ENCODE measurements at regions not wholly inside any gene's neighbourhood (a gene's known extent, or its start where the extent isn't known, plus 50 kb on each side); places are given as distances from the start of the nearest gene placed in this dataset.

DNA sequence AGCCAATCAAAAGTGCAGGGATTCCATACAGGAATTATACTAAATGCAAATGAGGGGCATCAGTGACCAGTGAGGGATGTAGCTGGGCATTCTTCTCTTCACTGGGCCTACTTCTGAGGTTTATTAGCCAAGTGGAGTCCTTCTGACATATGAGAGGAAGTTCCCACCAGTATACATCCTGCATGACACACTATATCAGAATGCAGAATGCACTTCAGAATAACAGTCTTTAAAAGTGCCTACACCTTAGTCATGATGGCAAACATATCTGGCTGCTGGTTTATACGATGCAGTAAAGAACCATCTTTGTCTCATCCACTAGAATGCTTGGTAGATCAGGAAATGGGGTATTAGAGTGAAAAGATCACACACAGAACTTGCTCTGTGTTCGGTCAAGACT, 180.3 kb upstream of the PPARGC1A start:
- ATAC-seq: peak; percentile 73
- TF ChIP-seq TOX (CRISPR knock-in tag; IDR thresholded peaks at IDR 0.05; ENCODE audit: borderline replicate concordance): no peak
- no peak for TF ChIP-seq ESRRG (CRISPR knock-in tag; IDR thresholded peaks at IDR 0.05)
- no peak for TF ChIP-seq PATZ1 (CRISPR knock-in tag; IDR thresholded peaks at IDR 0.05; ENCODE audit: borderline replicate concordance)
- no peak for TF ChIP-seq ZNF565 (CRISPR knock-in tag; conservative IDR thresholded peaks at IDR 0.05; ENCODE audit: low read depth)
- TF ChIP-seq ARNTL (CRISPR knock-in tag; IDR thresholded peaks at IDR 0.05; ENCODE audit: borderline replicate concordance, low read depth): no peak
- TF ChIP-seq BACH2 (CRISPR knock-in tag; IDR thresholded peaks at IDR 0.05; ENCODE audit: borderline replicate concordance): no peak
- no peak for TF ChIP-seq ZFP3 (CRISPR knock-in tag; IDR thresholded peaks at IDR 0.05)
- no peak for TF ChIP-seq CSDC2 (CRISPR knock-in tag; IDR thresholded peaks at IDR 0.05)

- peak; percentile 30; the same call in 2 of the 3 replicates for ATAC-seq
- no peak for TF ChIP-seq PPARA (CRISPR knock-in tag; IDR thresholded peaks at IDR 0.05; ENCODE audit: borderline replicate concordance)
- no peak for TF ChIP-seq ISL1 (CRISPR knock-in tag; IDR thresholded peaks at IDR 0.05)
Observed at GRCh38 chr4:24067367-24068193, 177.7 kb upstream of the PPARGC1A start.

DNA sequence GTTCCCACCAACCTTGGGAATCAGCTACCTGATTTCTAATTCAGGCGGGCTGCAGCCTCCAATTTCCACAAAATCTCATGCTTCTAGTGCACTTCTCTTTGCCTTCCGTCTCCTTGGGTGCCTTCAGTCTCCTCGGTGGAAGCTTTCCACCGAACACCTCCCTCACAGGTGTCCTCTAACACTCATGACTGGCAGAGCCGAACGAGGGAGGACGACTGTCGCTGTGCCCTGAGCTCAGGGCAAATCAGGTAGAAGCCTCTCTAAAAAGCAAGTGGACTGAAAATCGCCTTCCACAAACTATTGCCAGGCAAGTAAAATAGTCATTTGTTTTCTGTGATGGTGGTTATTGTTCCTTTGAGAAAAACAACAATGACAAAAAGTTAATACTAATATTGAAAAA, 176.1 kb upstream of the PPARGC1A start:
- no peak for ATAC-seq
- no peak for TF ChIP-seq CSDC2 (CRISPR knock-in tag; IDR thresholded peaks at IDR 0.05)
- no peak for TF ChIP-seq OSR1 (CRISPR knock-in tag; IDR thresholded peaks at IDR 0.05)
- no peak for TF ChIP-seq ZFP3 (CRISPR knock-in tag; IDR thresholded peaks at IDR 0.05)
- no peak for TF ChIP-seq ISL1 (CRISPR knock-in tag; IDR thresholded peaks at IDR 0.05)
- TF ChIP-seq ZC3H10 (CRISPR knock-in tag; IDR thresholded peaks at IDR 0.05): no peak

DNA sequence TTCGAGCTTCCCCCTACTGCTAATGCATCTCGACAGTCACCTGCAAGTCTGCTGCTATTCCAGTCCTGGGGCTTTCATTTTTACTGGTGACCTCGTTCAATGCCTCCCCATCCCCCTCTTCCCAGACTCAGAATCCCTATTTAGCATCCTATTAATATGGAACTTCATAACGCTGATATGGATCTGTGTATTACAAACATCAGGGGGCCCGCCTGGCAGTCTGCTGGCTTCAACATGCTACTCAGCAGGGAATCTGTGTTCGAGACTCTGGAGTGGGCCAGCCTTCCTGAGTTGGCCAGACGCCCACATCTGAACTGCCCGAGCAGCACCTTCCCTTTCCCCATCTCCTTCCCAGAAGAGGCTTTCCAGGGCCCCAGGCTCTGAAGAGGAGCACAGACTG, 173.9 kb upstream of the PPARGC1A start:
- no peak for ATAC-seq

More for the DNA sequence above, 173.9 kb upstream of the PPARGC1A start:
- no peak for TF ChIP-seq PATZ1 (CRISPR knock-in tag; IDR thresholded peaks at IDR 0.05; ENCODE audit: borderline replicate concordance)
- TF ChIP-seq ZNF8 (CRISPR knock-in tag; IDR thresholded peaks at IDR 0.05): no peak
- TF ChIP-seq, protein P1, sequence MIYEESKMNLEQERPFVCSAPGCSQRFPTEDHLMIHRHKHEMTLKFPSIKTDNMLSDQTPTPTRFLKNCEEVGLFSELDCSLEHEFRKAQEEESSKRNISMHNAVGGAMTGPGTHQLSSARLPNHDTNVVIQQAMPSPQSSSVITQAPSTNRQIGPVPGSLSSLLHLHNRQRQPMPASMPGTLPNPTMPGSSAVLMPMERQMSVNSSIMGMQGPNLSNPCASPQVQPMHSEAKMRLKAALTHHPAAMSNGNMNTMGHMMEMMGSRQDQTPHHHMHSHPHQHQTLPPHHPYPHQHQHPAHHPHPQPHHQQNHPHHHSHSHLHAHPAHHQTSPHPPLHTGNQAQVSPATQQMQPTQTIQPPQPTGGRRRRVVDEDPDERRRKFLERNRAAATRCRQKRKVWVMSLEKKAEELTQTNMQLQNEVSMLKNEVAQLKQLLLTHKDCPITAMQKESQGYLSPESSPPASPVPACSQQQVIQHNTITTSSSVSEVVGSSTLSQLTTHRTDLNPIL (CRISPR knock-in tag; IDR thresholded peaks at IDR 0.05; ENCODE audit: low read depth): no peak
- TF ChIP-seq ISL1 (CRISPR knock-in tag; IDR thresholded peaks at IDR 0.05): no peak
- no peak for TF ChIP-seq POU6F1 (CRISPR knock-in tag; IDR thresholded peaks at IDR 0.05; ENCODE audit: borderline replicate concordance, low read depth)
- no peak for TF ChIP-seq ESRRG (CRISPR knock-in tag; IDR thresholded peaks at IDR 0.05)
- TF ChIP-seq PPARA (CRISPR knock-in tag; IDR thresholded peaks at IDR 0.05; ENCODE audit: borderline replicate concordance): no peak
- no peak for TF ChIP-seq OSR1 (CRISPR knock-in tag; IDR thresholded peaks at IDR 0.05)
- no peak for TF ChIP-seq BACH2 (CRISPR knock-in tag; IDR thresholded peaks at IDR 0.05; ENCODE audit: borderline replicate concordance)
